ENCODE measurements at regions not wholly inside any gene's neighbourhood (a gene's known extent, or its start where the extent isn't known, plus 50 kb on each side); places are given as distances from the start of the nearest gene placed in this dataset.

GRCh38 chr3:117556646-117557407 lies 847.2 kb downstream of the TUSC7 start (continued):
- no peak for TF ChIP-seq ZNF462 (CRISPR knock-in tag; IDR thresholded peaks at IDR 0.05)
- TF ChIP-seq ZNF331 (CRISPR knock-in tag; IDR thresholded peaks at IDR 0.05; ENCODE audit: low read depth): no peak
- TF ChIP-seq STAT1 (IDR thresholded peaks at IDR 0.05; ENCODE audit: unreplicated experiment): no peak
- TF ChIP-seq CREB1 (CRISPR knock-in tag; IDR thresholded peaks at IDR 0.05; ENCODE audit: low read depth): no peak

- Histone ChIP-seq H3K9me2 (ENCODE audit: insufficient read depth) (no peaks in the 10 kb centered on the region), H3K79me2 (replicated peaks; ENCODE audit: insufficient read depth) (no peaks in the 10 kb centered on the region), H3K4me3 (no peak overlapping the region), H4K20me1 (replicated peaks; ENCODE audit: insufficient read depth) (no peaks in the 10 kb centered on the region), H3K27me3 (ENCODE audit: insufficient read depth) (no peaks in the 10 kb centered on the region), H3K4me2 (no peak overlapping the region), H3F3A (replicated peaks; ENCODE audit: low read depth) (no peaks in the 10 kb centered on the region), H2AFZ (no peak overlapping the region), H3K36me3 (ENCODE audit: insufficient read depth) (no peaks in the 10 kb centered on the region), H3K27ac (ENCODE audit: low read depth) (no peak overlapping the region), H3K4me1 (ENCODE audit: insufficient read depth) (no peaks in the 10 kb centered on the region)
- no peaks in the 10 kb centered on the region for H3K27me3 Mint-ChIP-seq (ENCODE audit: insufficient read depth, low read depth, poor library complexity)
- no peaks in the 10 kb centered on the region for H3K4me1 Mint-ChIP-seq
- DNase-seq (ENCODE audit: low spot score): no peak
- ATAC-seq: no peak
- no peak overlapping the region for H3K4me3 Mint-ChIP-seq
- no peaks in the 10 kb centered on the region for H3K36me3 Mint-ChIP-seq (ENCODE audit: low read depth)
- no peaks in the 10 kb centered on the region for H3K9me3 Mint-ChIP-seq
- H3K27ac Mint-ChIP-seq: no peak overlapping the region
- TF ChIP-seq ETS1 (IDR thresholded peaks at IDR 0.05): no peak
- no peak for TF ChIP-seq POLR2AphosphoS5 (IDR thresholded peaks at IDR 0.05; ENCODE audit: low read depth)
- TF ChIP-seq ZNF331 (CRISPR knock-in tag; IDR thresholded peaks at IDR 0.05; ENCODE audit: low read depth): no peak
- no peak for TF ChIP-seq NANOG (IDR thresholded peaks at IDR 0.05; ENCODE audit: borderline replicate concordance)
- TF ChIP-seq CTCF (conservative IDR thresholded peaks at IDR 0.05; ENCODE audit: low read depth in 2 of 2): no peak
- TF ChIP-seq STAT1 (IDR thresholded peaks at IDR 0.05; ENCODE audit: unreplicated experiment): no peak
Observed at GRCh38 chr3:117557464-117558090, 848.0 kb downstream of the TUSC7 start.

All from GM23338 (cell line).